ENCODE measurements at regions not wholly inside any gene's neighbourhood (a gene's known extent, or its start where the extent isn't known, plus 50 kb on each side); places are given as distances from the start of the nearest gene placed in this dataset.

- DNase-seq = no peak
- 98 to 99% methylated on average over 1 of the region's 1 CpG for WGBS, 2 donors
- H3K4me1 ChIP-seq = no peaks in the 10 kb centered on the region
- no peak overlapping the region for H3K27ac ChIP-seq
- ATAC-seq = no peak
- TF ChIP-seq, protein P1, sequence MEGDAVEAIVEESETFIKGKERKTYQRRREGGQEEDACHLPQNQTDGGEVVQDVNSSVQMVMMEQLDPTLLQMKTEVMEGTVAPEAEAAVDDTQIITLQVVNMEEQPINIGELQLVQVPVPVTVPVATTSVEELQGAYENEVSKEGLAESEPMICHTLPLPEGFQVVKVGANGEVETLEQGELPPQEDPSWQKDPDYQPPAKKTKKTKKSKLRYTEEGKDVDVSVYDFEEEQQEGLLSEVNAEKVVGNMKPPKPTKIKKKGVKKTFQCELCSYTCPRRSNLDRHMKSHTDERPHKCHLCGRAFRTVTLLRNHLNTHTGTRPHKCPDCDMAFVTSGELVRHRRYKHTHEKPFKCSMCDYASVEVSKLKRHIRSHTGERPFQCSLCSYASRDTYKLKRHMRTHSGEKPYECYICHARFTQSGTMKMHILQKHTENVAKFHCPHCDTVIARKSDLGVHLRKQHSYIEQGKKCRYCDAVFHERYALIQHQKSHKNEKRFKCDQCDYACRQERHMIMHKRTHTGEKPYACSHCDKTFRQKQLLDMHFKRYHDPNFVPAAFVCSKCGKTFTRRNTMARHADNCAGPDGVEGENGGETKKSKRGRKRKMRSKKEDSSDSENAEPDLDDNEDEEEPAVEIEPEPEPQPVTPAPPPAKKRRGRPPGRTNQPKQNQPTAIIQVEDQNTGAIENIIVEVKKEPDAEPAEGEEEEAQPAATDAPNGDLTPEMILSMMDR (IDR thresholded peaks at IDR 0.05) = no peak
- H3K9me3 ChIP-seq = no peaks in the 10 kb centered on the region
- no peaks in the 10 kb centered on the region for H3K27me3 ChIP-seq
- no peak overlapping the region for H3K4me3 ChIP-seq
- H3K36me3 ChIP-seq = peaks cover 0 to 5% (median 0%) of the 10 kb centered on the region in 9 donors
- intact Hi-C loops (cut with DNase I) = no loop called here
These were observed 204.2 kb upstream of the PACRGL start for GRCh38 chr4:20496068-20496467.

DNA sequence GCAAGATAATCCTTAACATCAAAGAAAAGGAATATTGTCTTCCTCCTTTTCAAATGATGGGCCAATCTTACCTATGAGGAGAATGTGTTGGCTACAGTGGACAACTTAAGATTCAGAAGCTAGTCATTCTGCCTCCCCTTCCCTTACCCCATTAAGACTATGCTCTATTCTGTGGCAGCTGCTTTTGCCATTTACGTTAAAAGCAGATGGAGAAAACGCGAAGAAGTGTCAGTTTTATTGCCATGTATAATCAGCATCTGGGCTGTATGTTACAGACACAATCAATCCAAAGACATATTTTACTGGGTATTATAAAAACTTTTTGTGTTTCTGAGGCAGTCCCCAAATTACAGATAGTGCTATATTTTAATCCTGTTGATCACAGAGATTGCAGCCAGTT lies 196.1 kb upstream of the PACRGL start:
- WGBS, 2 donors = 82% methylated on average over 3 of the region's 3 CpGs
- Histone ChIP-seq H3K27me3 (no peaks in the 10 kb centered on the region), H3K27ac (no peak overlapping the region), H3K4me1 (no peaks in the 10 kb centered on the region), H3K36me3 (peaks cover 0 to 5% (median 0%) of the 10 kb centered on the region in 9 donors), H3K9me3 (no peaks in the 10 kb centered on the region), H3K4me3 (no peak overlapping the region)
- DNase-seq (no peak), ATAC-seq (no peak)
- TF ChIP-seq, protein P1 (IDR thresholded peaks at IDR 0.05) = no peak
- intact Hi-C loops (cut with DNase I) = no loop called here

- H3K4me1 ChIP-seq = no peaks in the 10 kb centered on the region
- no peak overlapping the region for H3K27ac ChIP-seq
- WGBS, 2 donors = 84 to 91% methylated on average over 1 of the region's 1 CpG
- H3K27me3 ChIP-seq = no peaks in the 10 kb centered on the region
- no peaks in the 10 kb centered on the region for H3K9me3 ChIP-seq
- intact Hi-C loops (cut with DNase I) = no loop called here
- ATAC-seq (no peak), DNase-seq (no peak)
- H3K36me3 ChIP-seq = no peaks in the 10 kb centered on the region
- TF ChIP-seq, protein P1 (IDR thresholded peaks at IDR 0.05) = no peak
- no peak overlapping the region for H3K4me3 ChIP-seq
These were observed 194.3 kb upstream of the PACRGL start for GRCh38 chr4:20505927-20506326.

DNA sequence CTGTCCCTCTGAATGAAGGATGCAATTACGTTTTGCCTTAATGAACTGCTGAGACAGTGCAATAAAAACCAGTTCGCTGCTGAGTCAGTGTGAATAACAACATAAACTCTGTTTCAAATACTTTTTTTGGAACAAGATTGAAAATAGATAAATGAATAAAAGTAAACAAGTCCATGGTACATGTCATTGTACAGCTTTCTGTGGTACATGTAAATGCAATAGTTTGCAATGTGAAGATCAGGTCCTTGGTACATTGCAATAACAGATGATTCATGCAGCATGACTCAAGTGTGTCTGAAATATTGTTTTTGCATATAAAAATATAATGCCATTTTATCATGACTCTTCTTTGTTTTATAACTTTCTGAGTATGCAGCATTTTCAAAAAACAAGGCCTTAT lies 193.4 kb upstream of the PACRGL start:
- Histone ChIP-seq H3K9me3 (no peaks in the 10 kb centered on the region), H3K4me1 (no peaks in the 10 kb centered on the region), H3K27ac (no peak overlapping the region), H3K36me3 (no peaks in the 10 kb centered on the region), H3K27me3 (no peaks in the 10 kb centered on the region), H3K4me3 (no peak overlapping the region)
- WGBS, 2 donors = 79 to 90% methylated on average over 2 of the region's 2 CpGs
- ATAC-seq (no peak), DNase-seq (no peak)
- TF ChIP-seq, protein P1 (IDR thresholded peaks at IDR 0.05) = no peak
- intact Hi-C loops (cut with DNase I) = no loop called here

- Histone ChIP-seq H3K36me3 (no peaks in the 10 kb centered on the region), H3K27me3 (no peaks in the 10 kb centered on the region), H3K27ac (no peak overlapping the region), H3K4me3 (no peak overlapping the region), H3K4me1 (no peaks in the 10 kb centered on the region), H3K9me3 (no peaks in the 10 kb centered on the region)
- peak in 1 of 8 donors; percentile 76 for ATAC-seq
- intact Hi-C loops (cut with DNase I) = no loop called here
- DNase-seq = no peak
- WGBS, 2 donors = 38 to 50% methylated on average over 2 of the region's 2 CpGs
- TF ChIP-seq, protein P1 (IDR thresholded peaks at IDR 0.05) = no peak
These were observed 190.9 kb upstream of the PACRGL start for GRCh38 chr4:20509315-20509714.

All from heart right ventricle (tissue), 16 donors.